Erythroblast (primary cell): ENCODE measurements at regions not wholly inside any gene's neighbourhood (a gene's known extent, or its start where the extent isn't known, plus 50 kb on each side); places are given as distances from the start of the nearest gene placed in this dataset.

ENCODE experiments used
- GATA1 ChIP-seq: IDR thresholded peaks from 2 replicates; pipeline ENCODE4 v1.6.1; 2011; ENCODE audit warnings: low read depth, mild to moderate bottlenecking, control low read depth, low read length, moderate library complexity
- POLR2A ChIP-seq: IDR thresholded peaks from 2 replicates; pipeline ENCODE4 v1.6.1; 2011; ENCODE audit warnings: mild to moderate bottlenecking, low read length

GRCh38 chr1:157227700-157228099, 89.5 kb upstream of the ETV3 start:
- TF ChIP-seq POLR2A = no peak
- TF ChIP-seq GATA1 = no peak
